ENCODE measurements at regions not wholly inside any gene's neighbourhood (a gene's known extent, or its start where the extent isn't known, plus 50 kb on each side); places are given as distances from the start of the nearest gene placed in this dataset.

GRCh38 chr9:135240871-135241311 lies 153.4 kb downstream of the OLFM1 start:
- no peak for DNase-seq

DNA sequence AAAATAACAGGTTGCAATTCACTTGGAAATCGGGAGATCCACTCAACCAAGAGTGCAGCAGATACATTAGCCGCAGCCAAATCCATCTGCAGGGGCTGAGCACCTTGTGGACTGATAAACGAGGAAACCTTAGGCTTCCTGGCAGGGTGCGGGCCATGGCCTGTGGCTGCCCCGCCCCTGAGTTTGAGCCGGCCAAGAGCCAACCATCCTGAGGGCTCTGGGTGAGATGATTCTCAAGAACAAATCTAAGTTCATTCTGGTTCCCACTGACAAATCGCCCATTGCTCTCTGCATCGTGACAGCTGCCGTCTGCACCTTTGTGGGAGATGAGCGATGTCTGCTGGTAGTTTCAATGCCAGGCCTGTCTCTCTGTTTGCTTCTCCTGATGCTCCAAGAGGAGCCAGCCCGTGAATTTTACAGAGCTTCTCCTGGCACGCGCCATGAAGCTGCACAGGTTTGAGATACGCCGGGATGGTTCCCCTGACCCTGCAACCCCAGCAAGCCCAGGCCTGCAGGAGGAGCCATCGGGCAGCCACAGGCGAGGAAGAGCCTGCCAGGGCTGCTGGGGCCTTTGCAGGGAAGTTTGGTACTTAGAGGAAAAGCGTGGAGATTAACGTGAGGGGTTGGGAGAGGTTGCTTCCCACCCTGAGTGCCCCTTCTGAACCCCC lies 154.0 kb downstream of the OLFM1 start:
- DNase-seq: no peak

GRCh38 chr9:135242049-135242396 lies 154.6 kb downstream of the OLFM1 start:
- DNase-seq: no peak

GRCh38 chr9:135242406-135242805 lies 154.9 kb downstream of the OLFM1 start:
- no peak for DNase-seq

GRCh38 chr9:135243201-135244190 lies 156.0 kb downstream of the OLFM1 start:
- no peak for DNase-seq

DNA sequence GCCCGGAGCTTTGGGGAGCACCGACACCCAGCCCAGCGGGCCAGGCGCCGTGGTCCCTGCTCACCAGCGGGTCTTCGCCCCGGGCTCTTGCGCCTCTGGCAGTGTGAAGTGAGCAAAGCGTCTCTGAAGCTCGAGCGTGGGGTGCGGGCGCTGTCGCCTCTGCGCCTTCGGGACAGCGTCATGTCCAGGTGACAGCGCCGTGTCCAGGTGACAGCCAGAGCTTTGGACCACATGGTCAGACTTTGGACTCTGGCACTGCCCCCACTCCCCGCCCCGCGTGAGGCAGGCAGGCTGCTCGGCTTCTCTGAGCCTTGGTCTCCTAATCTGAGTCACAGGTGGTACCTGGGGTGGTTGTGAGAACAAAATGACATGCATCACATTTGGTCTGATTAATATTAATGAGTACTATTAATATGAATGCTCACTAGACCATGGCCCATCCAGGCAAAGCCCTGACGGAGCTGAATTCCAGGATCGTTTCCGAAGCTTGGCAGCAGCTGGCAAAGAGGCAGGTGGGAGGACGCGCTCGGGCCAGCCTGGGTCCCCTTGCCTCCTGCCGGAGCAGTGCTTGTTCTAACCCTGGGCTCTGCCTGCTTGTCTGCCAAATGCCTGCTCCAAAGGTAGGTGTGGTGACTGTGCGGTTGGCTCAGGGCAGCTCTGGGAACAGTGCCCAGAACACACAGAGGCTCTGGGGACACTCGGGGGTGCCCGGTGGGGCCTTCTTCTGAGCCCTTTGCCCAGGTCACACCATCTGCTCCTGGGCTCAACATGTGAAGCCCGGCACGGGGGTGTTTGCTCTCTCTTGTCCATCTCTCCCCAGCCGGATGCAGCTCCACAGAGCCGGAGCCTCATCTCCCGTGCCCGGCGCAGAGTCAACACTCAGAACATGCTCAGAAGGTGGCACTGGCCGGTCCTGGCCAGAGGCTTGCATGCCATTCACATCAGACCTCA lies 157.1 kb downstream of the OLFM1 start:
- DNase-seq: no peak

- DNase-seq: no peak
Observed at GRCh38 chr9:135245482-135246247, 158.2 kb downstream of the OLFM1 start.

GRCh38 chr9:135246248-135247205 lies 159.1 kb downstream of the OLFM1 start:
- no peak for DNase-seq

DNA sequence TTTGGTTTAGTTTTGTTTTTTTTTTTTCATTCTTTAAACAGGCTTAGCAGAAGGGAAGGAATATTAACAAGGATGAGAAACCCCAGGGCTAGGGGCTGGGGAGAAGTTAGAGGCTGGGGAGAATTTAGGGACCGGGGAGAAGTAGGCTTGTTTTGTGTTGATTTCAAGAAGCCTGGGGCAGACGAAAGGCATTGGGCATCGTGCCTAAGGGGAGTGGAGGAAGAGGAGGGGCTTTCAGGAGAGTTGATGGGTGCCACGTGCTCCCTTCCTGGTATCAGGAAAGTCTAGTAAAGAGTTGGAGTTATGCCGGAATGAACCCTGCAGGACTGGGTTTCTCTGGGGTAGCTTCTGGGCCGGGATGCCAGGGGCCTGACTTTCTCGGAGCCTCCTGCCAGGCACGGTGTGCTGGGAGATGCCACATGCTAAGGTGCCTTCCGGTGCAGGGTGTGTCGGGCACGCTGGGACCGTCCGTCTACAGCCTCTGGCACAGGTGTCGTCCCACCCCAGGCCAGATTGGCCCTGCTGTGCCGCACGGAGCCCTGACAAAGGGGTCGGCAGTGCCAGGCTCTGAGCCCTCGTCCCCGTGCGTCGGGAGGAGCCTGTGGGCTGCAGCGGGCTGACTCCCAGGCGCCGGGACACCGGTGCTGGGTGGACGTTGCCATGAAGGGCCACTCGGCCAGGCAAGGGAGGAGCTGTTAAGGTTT lies 159.9 kb downstream of the OLFM1 start:
- no peak for DNase-seq

- no peak for DNase-seq
Observed at GRCh38 chr9:135248111-135248510, 160.6 kb downstream of the OLFM1 start.

DNA sequence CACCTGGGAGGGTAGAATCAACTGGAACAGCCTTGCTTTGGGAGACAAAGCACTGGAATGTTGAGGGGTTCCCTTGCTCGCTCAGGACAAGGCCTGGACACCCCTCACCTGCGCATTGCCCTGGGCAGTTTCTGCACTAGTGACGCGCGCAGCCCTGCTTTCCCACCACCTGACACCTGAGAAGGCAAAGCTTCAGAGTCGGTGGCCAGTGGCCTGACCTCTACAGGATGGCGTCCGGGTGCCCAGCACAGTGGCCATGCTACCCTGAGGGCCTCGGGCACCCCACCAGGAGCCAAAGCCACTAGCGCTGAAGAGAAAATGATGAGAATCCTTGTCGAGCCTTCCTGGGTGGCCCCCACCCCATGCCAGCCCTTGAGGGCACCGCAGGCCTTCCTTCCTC lies 161.3 kb downstream of the OLFM1 start:
- no peak for DNase-seq

DNA sequence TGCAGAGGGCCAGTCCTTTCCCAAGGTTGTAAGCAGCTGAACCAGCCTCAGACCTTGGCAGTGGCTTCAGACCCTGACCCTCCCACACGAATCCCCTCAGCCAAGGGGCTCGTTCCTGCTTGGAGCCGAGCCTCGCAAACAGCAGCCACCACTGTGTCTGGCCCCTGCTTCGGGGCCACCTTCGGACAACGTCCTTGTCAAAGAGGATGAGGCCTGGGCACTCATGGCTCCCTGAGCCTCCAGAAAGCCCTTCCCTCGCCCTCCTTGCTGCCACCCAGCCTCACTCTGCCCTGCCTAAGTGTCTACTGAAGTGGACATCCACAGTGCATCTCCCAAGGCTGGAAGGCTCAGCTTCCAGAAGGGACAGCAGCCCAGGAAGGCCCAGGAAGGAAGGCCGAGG lies 161.7 kb downstream of the OLFM1 start:
- DNase-seq: no peak

DNA sequence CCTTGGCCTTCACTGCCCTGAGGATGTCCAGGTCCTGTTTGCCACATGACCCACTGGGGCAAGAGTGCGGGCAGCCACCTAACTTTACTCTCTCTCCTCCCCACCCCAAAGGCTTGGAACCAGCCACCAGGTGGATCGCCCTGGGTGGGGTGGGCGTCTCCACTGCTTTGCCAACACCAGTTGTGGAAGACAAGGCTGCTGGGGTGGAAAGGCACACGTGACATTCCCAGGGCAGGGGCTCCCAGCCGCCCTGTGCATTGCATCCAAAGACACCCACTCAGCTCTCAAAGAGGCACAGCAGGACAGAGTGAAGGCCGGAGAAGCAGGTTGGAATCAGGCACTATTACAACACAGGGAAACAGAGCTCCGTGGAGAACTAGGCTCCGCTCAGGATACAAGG lies 162.2 kb downstream of the OLFM1 start:
- no peak for DNase-seq

GRCh38 chr9:135251331-135251761 lies 163.9 kb downstream of the OLFM1 start:
- DNase-seq: no peak

DNA sequence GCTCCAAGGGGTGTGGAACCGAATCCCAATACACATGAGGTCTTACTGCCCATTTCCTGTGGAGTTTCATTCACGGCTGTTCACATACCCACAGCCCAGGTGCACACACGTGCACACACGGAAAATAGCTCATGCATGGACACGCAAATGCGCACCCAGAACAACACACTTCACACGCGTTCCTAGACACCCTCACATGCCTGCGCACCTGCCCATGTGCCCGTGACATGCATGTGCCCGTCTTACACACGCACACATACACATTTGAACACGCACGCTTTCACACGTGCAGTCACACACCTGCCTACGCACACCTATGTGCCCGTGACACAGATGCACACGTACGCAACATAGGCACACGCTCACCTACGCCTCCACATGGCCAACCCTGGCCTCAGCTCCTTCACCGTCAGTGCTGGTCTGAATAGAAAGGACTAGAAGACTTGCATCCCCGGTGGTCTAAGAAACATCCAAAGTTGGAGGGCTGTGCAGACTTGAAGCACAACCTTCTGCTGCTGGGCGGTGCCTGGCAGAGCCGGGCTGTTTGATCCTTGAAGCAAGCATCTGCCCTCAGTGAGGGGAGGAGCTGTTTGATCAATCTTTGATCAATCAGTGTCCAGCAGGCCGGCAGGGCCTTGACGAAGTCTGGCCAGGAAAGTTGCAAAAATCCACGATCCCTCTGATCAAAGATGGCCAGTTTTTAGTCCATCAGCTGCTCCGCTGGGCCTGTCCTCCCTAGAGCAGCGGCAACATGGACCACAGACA lies 164.7 kb downstream of the OLFM1 start:
- no peak for DNase-seq

- no peak for DNase-seq
Observed at GRCh38 chr9:135252980-135253304, 165.5 kb downstream of the OLFM1 start.

GRCh38 chr9:135253305-135254004 lies 166.0 kb downstream of the OLFM1 start:
- DNase-seq: no peak

GRCh38 chr9:135254176-135255032 lies 166.9 kb downstream of the OLFM1 start:
- DNase-seq: no peak

Data from Kasumi-1 (cell line).